GM21825 (cell line): ENCODE measurements at regions not wholly inside any gene's neighbourhood (a gene's known extent, or its start where the extent isn't known, plus 50 kb on each side); places are given as distances from the start of the nearest gene placed in this dataset.
"Not testable (repeated sequence)": the region's sequence is repeated elsewhere in the genome, so short reads cannot be mapped to it uniquely, and the experiment has no call there.

Source experiments
- ATAC-seq: cut with Tn5 transposase; IDR thresholded peaks from one replicate; pipeline ENCODE4 v1.9.1; 2021; ENCODE audit warnings: mild to moderate bottlenecking, moderate library complexity; ENCODE audit not compliant: unreplicated experiment

GRCh38 chr11:79508461-79508860 is 67.6 kb upstream of the TENM4 start:
- ATAC-seq, result no peak

GRCh38 chr11:79507706-79508105 is 66.9 kb upstream of the TENM4 start:
- ATAC-seq, result no peak

- ATAC-seq, result no peak
Measured at GRCh38 chr11:79506734-79507344, 66.0 kb upstream of the TENM4 start.

- ATAC-seq, result no peak
Measured at GRCh38 chr11:79506124-79506523, 65.3 kb upstream of the TENM4 start.

GRCh38 chr11:79503028-79503427 is 62.2 kb upstream of the TENM4 start:
- ATAC-seq, result no peak

GRCh38 chr11:79501707-79502106 is 60.9 kb upstream of the TENM4 start:
- no peak for ATAC-seq

- not testable (repeated sequence) for ATAC-seq
Measured at GRCh38 chr11:79499929-79500328, 59.1 kb upstream of the TENM4 start.

- ATAC-seq, result no peak
Measured at GRCh38 chr11:79498667-79499066, 57.8 kb upstream of the TENM4 start.

- peak; percentile 74 for ATAC-seq
Measured at GRCh38 chr11:79493555-79494171, 52.8 kb upstream of the TENM4 start.

GRCh38 chr11:79492008-79492407 is 51.2 kb upstream of the TENM4 start:
- no peak for ATAC-seq
